ENCODE measurements at regions not wholly inside any gene's neighbourhood (a gene's known extent, or its start where the extent isn't known, plus 50 kb on each side); places are given as distances from the start of the nearest gene placed in this dataset.

DNA sequence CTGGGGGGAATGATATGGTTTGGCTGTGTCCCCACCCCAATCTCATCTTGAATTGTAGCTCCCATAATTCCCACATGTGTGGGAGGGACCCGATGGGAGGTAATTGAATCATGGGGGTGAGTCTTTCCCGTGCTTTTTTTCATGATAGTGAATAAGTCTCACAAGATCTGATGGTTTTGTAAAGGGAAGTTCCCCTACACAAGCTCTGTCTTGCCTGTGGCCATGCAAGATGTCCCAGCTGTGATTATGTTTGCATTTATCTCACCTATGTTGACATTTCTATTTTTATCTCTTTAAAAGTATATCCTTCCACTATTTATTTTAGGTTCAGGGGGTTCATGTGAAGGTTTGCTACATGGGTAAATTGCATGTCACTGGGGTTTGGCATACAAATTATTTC, 323.9 kb upstream of the GLI3 start:
- no peak for TF ChIP-seq POLR2A (IDR thresholded peaks at IDR 0.05)
- TF ChIP-seq, protein P1, sequence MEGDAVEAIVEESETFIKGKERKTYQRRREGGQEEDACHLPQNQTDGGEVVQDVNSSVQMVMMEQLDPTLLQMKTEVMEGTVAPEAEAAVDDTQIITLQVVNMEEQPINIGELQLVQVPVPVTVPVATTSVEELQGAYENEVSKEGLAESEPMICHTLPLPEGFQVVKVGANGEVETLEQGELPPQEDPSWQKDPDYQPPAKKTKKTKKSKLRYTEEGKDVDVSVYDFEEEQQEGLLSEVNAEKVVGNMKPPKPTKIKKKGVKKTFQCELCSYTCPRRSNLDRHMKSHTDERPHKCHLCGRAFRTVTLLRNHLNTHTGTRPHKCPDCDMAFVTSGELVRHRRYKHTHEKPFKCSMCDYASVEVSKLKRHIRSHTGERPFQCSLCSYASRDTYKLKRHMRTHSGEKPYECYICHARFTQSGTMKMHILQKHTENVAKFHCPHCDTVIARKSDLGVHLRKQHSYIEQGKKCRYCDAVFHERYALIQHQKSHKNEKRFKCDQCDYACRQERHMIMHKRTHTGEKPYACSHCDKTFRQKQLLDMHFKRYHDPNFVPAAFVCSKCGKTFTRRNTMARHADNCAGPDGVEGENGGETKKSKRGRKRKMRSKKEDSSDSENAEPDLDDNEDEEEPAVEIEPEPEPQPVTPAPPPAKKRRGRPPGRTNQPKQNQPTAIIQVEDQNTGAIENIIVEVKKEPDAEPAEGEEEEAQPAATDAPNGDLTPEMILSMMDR (IDR thresholded peaks at IDR 0.05): no peak
